H1 (cell line): ENCODE measurements at regions not wholly inside any gene's neighbourhood (a gene's known extent, or its start where the extent isn't known, plus 50 kb on each side); places are given as distances from the start of the nearest gene placed in this dataset.

ENCODE experiments used
- CTCF ChIA-PET: fragments of 300-600 bp; sonication (Branson Sonifier 250); formaldehyde crosslinking; loops from one replicate; lab custom pipeline; 2021; ENCODE audit not compliant: partially characterized antibody; lab: Charles Lee
- POLR2A ChIA-PET: fragments of 300-600 bp; sonication (Branson Sonifier 250); formaldehyde crosslinking; loops from one replicate; lab custom pipeline; 2021; ENCODE audit warnings: inconsistent platforms; ENCODE audit not compliant: partially characterized antibody; lab: Charles Lee
- DNase-seq, 2 experiments: peaks; one replicate each; pipeline versions ENCODE4 v3.0.0 to v3.0.0-alpha.2; 2010 to 2022; ENCODE audit warnings: low spot score in 2 of 2, low read depth in 1 of 2, mixed read lengths in 1 of 2
- FAIRE-seq: peaks from 2 replicates; lab custom pipeline; 2011; peaks lifted over from hg19 to GRCh38; lab: Jason Lieb, UNC
- H2AFZ ChIP-seq: 2 replicates; pipeline ENCODE4 v1.8.1; 2012; ENCODE audit warnings: low read length, inconsistent platforms
- H2AK5ac ChIP-seq: 2 replicates; pipeline ENCODE4 v1.6.1; 2013; ENCODE audit warnings: low read depth, low read length
- H2BK120ac ChIP-seq: replicated peaks from 2 replicates; pipeline ENCODE3; 2013; ENCODE audit warnings: low read depth, low read length, inconsistent platforms
- H2BK12ac ChIP-seq: 2 replicates; pipeline ENCODE4 v1.6.1; 2013; ENCODE audit warnings: low read depth, low read length
- H2BK15ac ChIP-seq: 2 replicates; pipeline ENCODE4 v1.6.1; 2013; ENCODE audit warnings: low read length
- H2BK20ac ChIP-seq: 2 replicates; pipeline ENCODE4 v1.6.1; 2013; ENCODE audit warnings: low read length
- H2BK5ac ChIP-seq: 2 replicates; pipeline ENCODE4 v1.6.1; 2013; ENCODE audit warnings: low read depth, low read length
- H3K14ac ChIP-seq: 2 replicates; pipeline ENCODE4 v1.6.1; 2013; ENCODE audit warnings: inconsistent platforms; ENCODE audit not compliant: insufficient read length
- H3K18ac ChIP-seq: 2 replicates; pipeline ENCODE4 v1.6.1; 2013; ENCODE audit warnings: low read length; ENCODE audit errors: extremely low read depth
- H3K23ac ChIP-seq: 2 replicates; pipeline ENCODE4 v1.6.1; 2013; ENCODE audit warnings: inconsistent platforms; ENCODE audit not compliant: insufficient read length
- H3K23me2 ChIP-seq: 2 replicates; pipeline ENCODE4 v1.6.1; 2013; ENCODE audit warnings: low read depth, low read length
- H3K27ac ChIP-seq: 2 replicates; pipeline ENCODE4 v1.6.1; 2011; ENCODE audit warnings: low read depth, low read length, inconsistent platforms
- H3K27me3 ChIP-seq, 4 experiments: replicated peaks in 1 of 4; 1 replicate in 1 of 4; 2 replicates in 3 of 4; pipeline versions ENCODE4 v1.6.1 to v1.8.1; 2011 to 2013; ENCODE audit warnings: low read length in 3 of 4, mild to moderate bottlenecking in 3 of 4, inconsistent platforms in 2 of 4, mixed read lengths in 2 of 4, moderate library complexity in 1 of 4; ENCODE audit not compliant: control insufficient read depth in 3 of 4, insufficient read depth in 3 of 4; ENCODE audit errors: extremely low read depth in 1 of 4
- H3K36me3 ChIP-seq, 4 experiments: 2 replicates each; pipeline versions ENCODE4 v1.6.1 to v1.8.1; 2011 to 2013; ENCODE audit warnings: mild to moderate bottlenecking in 4 of 4, low read length in 3 of 4, moderate library complexity in 2 of 4, control low read depth in 1 of 4, inconsistent platforms in 1 of 4; ENCODE audit not compliant: insufficient read depth in 4 of 4, control insufficient read depth in 2 of 4
- H3K4ac ChIP-seq: replicated peaks from 2 replicates; pipeline ENCODE3; 2013; ENCODE audit warnings: low read length, low read depth, mixed read lengths, inconsistent platforms; ENCODE audit not compliant: insufficient read length
- H3K4me1 ChIP-seq, 4 experiments: replicated peaks in 1 of 4; 1 replicate in 1 of 4; 2 replicates in 3 of 4; pipeline versions ENCODE4 v1.6.1 to v1.8.1; 2011 to 2013; ENCODE audit warnings: low read length in 3 of 4, inconsistent platforms in 2 of 4, mixed read lengths in 1 of 4; ENCODE audit not compliant: insufficient read depth in 4 of 4, control insufficient read depth in 3 of 4
- H3K4me2 ChIP-seq, 2 experiments: 2 replicates each; pipeline versions ENCODE4 v1.6.1 to v1.8.1; 2011 to 2013; ENCODE audit warnings: low read depth in 2 of 2, low read length in 2 of 2, control low read depth in 1 of 2, inconsistent platforms in 1 of 2, mild to moderate bottlenecking in 1 of 2; ENCODE audit not compliant: insufficient read depth in 1 of 2
- H3K4me3 ChIP-seq, 4 experiments: fragments of 200-600, 300-600 bp in 1 of 4; sonication (generic), shearing (Covaris generic), sonication (Bioruptor Twin) in 1 of 4; 2 replicates each; pipeline versions ENCODE4 v1.5.1 to v1.8.1; 2011 to 2016; ENCODE audit warnings: low read length in 4 of 4, low read depth in 3 of 4, control low read depth in 2 of 4, inconsistent platforms in 2 of 4, mild to moderate bottlenecking in 2 of 4, mixed read lengths in 1 of 4, moderate library complexity in 1 of 4; ENCODE audit not compliant: insufficient read depth in 2 of 4; ENCODE audit errors: extremely low read depth in 1 of 4
- H3K56ac ChIP-seq: replicated peaks from 2 replicates; pipeline ENCODE3; 2013; ENCODE audit warnings: low read depth, mild to moderate bottlenecking, mixed read lengths, low read length, inconsistent platforms; ENCODE audit not compliant: insufficient read length
- H3K79me1 ChIP-seq: 2 replicates; pipeline ENCODE4 v1.6.1; 2013; ENCODE audit warnings: low read depth, low read length, control low read depth
- H3K79me2 ChIP-seq, 2 experiments: 2 replicates each; pipeline versions ENCODE4 v1.6.1 to v1.8.1; 2012 to 2013; ENCODE audit warnings: low read length in 2 of 2, mild to moderate bottlenecking in 2 of 2, inconsistent platforms in 1 of 2; ENCODE audit not compliant: insufficient read depth in 2 of 2, control insufficient read depth in 1 of 2
- H3K9ac ChIP-seq, 4 experiments: replicated peaks in 1 of 4; 1 replicate in 1 of 4; 2 replicates in 3 of 4; pipeline versions ENCODE4 v1.6.1 to v1.8.1; 2011 to 2013; ENCODE audit warnings: low read depth in 3 of 4, low read length in 3 of 4, control low read depth in 2 of 4, mild to moderate bottlenecking in 2 of 4, moderate library complexity in 2 of 4, inconsistent platforms in 1 of 4; ENCODE audit errors: extremely low read depth in 1 of 4
- H3K9me3 ChIP-seq, 2 experiments: 2 replicates each; pipeline versions ENCODE4 v1.6.1 to v1.8.1; 2012 to 2013; ENCODE audit warnings: mild to moderate bottlenecking in 2 of 2, moderate library complexity in 2 of 2, control low read depth in 1 of 2, inconsistent platforms in 1 of 2, low read depth in 1 of 2, low read length in 1 of 2, mixed read lengths in 1 of 2; ENCODE audit not compliant: insufficient read depth in 2 of 2
- H4K20me1 ChIP-seq, 2 experiments: replicated peaks in 1 of 2; 2 replicates each; pipeline versions ENCODE3 to v1.8.1; 2011 to 2013; ENCODE audit warnings: inconsistent platforms in 2 of 2, low read length in 2 of 2, mild to moderate bottlenecking in 1 of 2; ENCODE audit not compliant: insufficient read depth in 2 of 2, control insufficient read depth in 1 of 2
- H4K5ac ChIP-seq: 2 replicates; pipeline ENCODE4 v1.6.1; 2013; ENCODE audit warnings: low read length, low read depth, mixed read lengths, inconsistent platforms; ENCODE audit not compliant: insufficient read length
- H4K8ac ChIP-seq: 2 replicates; pipeline ENCODE4 v1.8.0; 2013; ENCODE audit warnings: mild to moderate bottlenecking, moderate library complexity, low read length, inconsistent platforms; ENCODE audit not compliant: insufficient read depth; ENCODE audit errors: extremely low read depth
- H4K91ac ChIP-seq: replicated peaks from 2 replicates; pipeline ENCODE3; 2013; ENCODE audit warnings: low read length, mixed read lengths, inconsistent platforms; ENCODE audit not compliant: insufficient read length
- ATF2 ChIP-seq: IDR thresholded peaks from 2 replicates; pipeline ENCODE4 v1.6.1; 2012; ENCODE audit warnings: low read length, inconsistent platforms
- ATF3 ChIP-seq: IDR thresholded peaks from 2 replicates; pipeline ENCODE4 v1.6.1; 2011; ENCODE audit warnings: low read depth, mild to moderate bottlenecking, low read length; ENCODE audit not compliant: insufficient read depth
- CBX5 ChIP-seq: fragments of 300-800, 300-1000 bp; sonication (generic); IDR thresholded peaks from 2 replicates; pipeline ENCODE4 v1.7.1; 2016; ENCODE audit warnings: antibody characterized with exemption, low read length, low read depth
- CHD2 ChIP-seq: IDR thresholded peaks from 2 replicates; pipeline ENCODE4 v1.6.1; 2012; ENCODE audit warnings: low read length, improper control_type of control experiment
- CREB1 ChIP-seq: IDR thresholded peaks from 2 replicates; pipeline ENCODE4 v1.6.1; 2012; ENCODE audit warnings: inconsistent platforms
- GABPA ChIP-seq: IDR thresholded peaks from 2 replicates; pipeline ENCODE4 v1.6.1; 2011; ENCODE audit warnings: mild to moderate bottlenecking, low read length, moderate library complexity, borderline replicate concordance; ENCODE audit not compliant: insufficient read depth
- POU5F1 ChIP-seq: IDR thresholded peaks from 2 replicates; pipeline ENCODE4 v1.6.1; 2011; ENCODE audit warnings: low read depth, mild to moderate bottlenecking, low read length, moderate library complexity
- RBBP5 ChIP-seq: IDR thresholded peaks from 2 replicates; pipeline ENCODE4 v1.7.1; 2012; ENCODE audit warnings: low read depth, mild to moderate bottlenecking, inconsistent platforms, low read length, moderate library complexity, borderline replicate concordance
- RNF2 ChIP-seq: fragments of 200-900, 300-1000 bp; sonication (generic); IDR thresholded peaks from 2 replicates; pipeline ENCODE4 v1.7.1; 2016; ENCODE audit warnings: borderline replicate concordance, low read depth, mild to moderate bottlenecking, antibody characterized with exemption, low read length; ENCODE audit not compliant: poor library complexity, severe bottlenecking; ENCODE audit errors: missing control alignments
- SP4 ChIP-seq: IDR thresholded peaks from 2 replicates; pipeline ENCODE4 v1.6.1; 2012; ENCODE audit warnings: low read length, inconsistent platforms
- SRF ChIP-seq: IDR thresholded peaks from 2 replicates; pipeline ENCODE4 v1.6.1; 2011; ENCODE audit warnings: mild to moderate bottlenecking, low read depth, low read length, moderate library complexity
- TEAD4 ChIP-seq: IDR thresholded peaks from 2 replicates; pipeline ENCODE4 v1.6.1; 2012; ENCODE audit warnings: low read depth, low read length, inconsistent platforms, mixed read lengths
- ZNF274 ChIP-seq: IDR thresholded peaks from 2 replicates; pipeline ENCODE4 v1.7.0; 2012; ENCODE audit warnings: low read length, borderline replicate concordance; ENCODE audit errors: extremely low read depth
- WGBS, 2 experiments: shearing (Covaris generic) in 1 of 2; methylation state at CpG; one replicate each; pipeline versions ENCODE4 v1.1.6 to v1.1.7; 2013 to 2015; ENCODE audit warnings: low lambda C conversion rate in 2 of 2, mixed read lengths in 2 of 2, inconsistent platforms in 1 of 2, low coverage in 1 of 2, missing lambda C conversion rate in 1 of 2; ENCODE audit not compliant: insufficient replicate concordance in 2 of 2, insufficient coverage in 1 of 2, insufficient read length in 1 of 2; ENCODE audit errors: extremely low coverage in 1 of 2, missing lambda C conversion rate in 1 of 2; 5-methylcytosine and 5-hydroxymethylcytosine counted together

- Histone ChIP-seq H2BK120ac (no peak overlapping the region), H3K4me1 (no peaks in the 10 kb centered on the region), H3K27ac (no peak overlapping the region), H3K4me3 (no peak overlapping the region), H2AK5ac (no peak overlapping the region), H3K79me1 (no peaks in the 10 kb centered on the region), H3K56ac (no peak overlapping the region), H3K23me2 (no peaks in the 10 kb centered on the region), H4K91ac (no peak overlapping the region), H3K36me3 (no peaks in the 10 kb centered on the region), H3K23ac (no peak overlapping the region), H3K18ac (no peak overlapping the region), H4K20me1 (no peaks in the 10 kb centered on the region), H3K9me3 (no peaks in the 10 kb centered on the region), H2BK12ac (no peak overlapping the region), H2BK5ac (no peak overlapping the region), H3K14ac (no peak overlapping the region), H4K5ac (no peak overlapping the region), H2AFZ (no peak overlapping the region), H2BK15ac (no peak overlapping the region), H3K79me2 (no peaks in the 10 kb centered on the region), H2BK20ac (no peak overlapping the region), H3K9ac (no peak overlapping the region), H4K8ac (no peak overlapping the region), H3K4me2 (no peak overlapping the region), H3K27me3 (no peaks in the 10 kb centered on the region), H3K4ac (no peak overlapping the region)
- DNase-seq (no peak), FAIRE-seq (no peak)
- ChIA-PET POLR2A (no interaction called here), CTCF (interaction anchor here (0.7 to 1.8 kb wide), 4 partner anchors 8 to 14 kb away, joined by 3 to 7 read pairs (median 4); no protein-coding TSS in a partner anchor)
- whole genome bisulfite sequencing, 2 experiments: 87% methylated on average over 3 of the region's 3 CpGs; no CpG with 5 or more reads in 1 of the 2 experiments
- TF ChIP-seq SRF (no peak), RBBP5 (no peak), GABPA (no peak), ZNF274 (no peak), RNF2 (no peak), ATF3 (no peak), ATF2 (no peak), POU5F1 (no peak), TEAD4 (no peak), CHD2 (no peak), CREB1 (no peak), SP4 (no peak), CBX5 (no peak)
Measured at GRCh38 chr13:89052699-89053098, 1381.5 kb downstream of the SLITRK5 start.
